GM19467 (cell line): ENCODE measurements at regions not wholly inside any gene's neighbourhood (a gene's known extent, or its start where the extent isn't known, plus 50 kb on each side); places are given as distances from the start of the nearest gene placed in this dataset.
"Not testable (repeated sequence)": the region's sequence is repeated elsewhere in the genome, so short reads cannot be mapped to it uniquely, and the experiment has no call there.

Source experiments
- ATAC-seq: cut with Tn5 transposase; IDR thresholded peaks from one replicate; pipeline ENCODE4 v1.9.1; 2021; ENCODE audit warnings: mild to moderate bottlenecking, moderate library complexity; ENCODE audit not compliant: unreplicated experiment

DNA sequence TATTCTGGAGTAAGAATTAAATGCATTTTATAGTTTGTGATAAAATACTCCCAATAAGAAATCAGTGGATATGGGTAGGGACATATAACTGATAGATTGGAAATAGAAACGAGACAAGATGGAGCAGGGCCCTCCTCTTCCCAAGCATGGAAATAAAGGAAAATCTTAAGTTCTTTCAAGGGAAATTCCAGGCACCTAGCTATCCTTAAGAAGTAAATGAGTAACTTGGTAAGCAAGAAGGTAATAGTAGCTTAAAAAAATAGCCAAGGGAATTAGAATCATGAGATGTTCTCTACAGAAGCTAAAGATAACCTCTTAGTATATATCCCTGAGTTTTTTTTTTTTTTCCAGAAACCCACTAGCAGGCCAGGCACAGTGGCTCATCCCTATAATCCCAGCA is 105.5 kb upstream of the FAM3C start:
- ATAC-seq = no peak

GRCh38 chr7:121500360-121501058 is 104.4 kb upstream of the FAM3C start:
- no peak for ATAC-seq

DNA sequence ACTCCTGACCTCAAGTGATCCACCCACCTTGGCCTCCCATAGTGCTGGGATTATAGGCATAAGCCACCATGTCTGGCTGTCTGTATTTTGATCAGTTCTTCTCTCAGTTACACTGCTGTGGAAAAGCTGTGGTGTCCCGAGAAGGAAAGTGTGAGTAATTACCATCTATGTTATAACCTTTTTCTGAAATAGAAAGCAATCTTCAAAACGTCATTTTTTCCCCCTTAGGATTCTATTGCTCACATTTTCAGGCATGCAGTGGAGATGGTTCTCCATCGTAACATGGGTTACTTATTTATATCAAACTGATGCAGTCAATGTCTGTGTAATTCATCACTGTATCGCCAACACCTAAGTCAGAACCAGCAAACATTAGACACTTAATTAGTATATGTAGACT is 103.5 kb upstream of the FAM3C start:
- ATAC-seq = no peak

DNA sequence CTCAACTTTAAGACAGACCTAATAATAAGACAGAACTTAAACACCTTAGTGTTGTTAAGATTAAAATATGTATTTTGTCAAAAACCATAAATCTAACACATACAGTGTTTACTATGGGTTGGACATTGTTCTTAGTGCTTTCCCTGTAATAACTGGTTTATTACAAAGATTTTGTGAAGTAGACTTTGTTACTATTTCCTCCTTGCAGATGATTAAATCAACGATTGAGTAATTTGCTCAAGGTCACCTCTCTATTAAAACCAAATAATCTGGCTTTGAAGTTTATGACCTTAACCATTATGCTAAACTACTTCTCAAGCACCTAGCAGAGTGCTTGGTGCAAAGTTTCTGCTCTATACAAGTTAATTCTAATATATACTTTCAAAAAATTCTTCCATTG is 102.7 kb upstream of the FAM3C start:
- no peak for ATAC-seq

GRCh38 chr7:121497545-121497944 is 101.4 kb upstream of the FAM3C start:
- ATAC-seq = not testable (repeated sequence)

GRCh38 chr7:121494516-121494915 is 98.4 kb upstream of the FAM3C start:
- ATAC-seq = no peak

- ATAC-seq = no peak
Observed at GRCh38 chr7:121493553-121493952, 97.4 kb upstream of the FAM3C start.

DNA sequence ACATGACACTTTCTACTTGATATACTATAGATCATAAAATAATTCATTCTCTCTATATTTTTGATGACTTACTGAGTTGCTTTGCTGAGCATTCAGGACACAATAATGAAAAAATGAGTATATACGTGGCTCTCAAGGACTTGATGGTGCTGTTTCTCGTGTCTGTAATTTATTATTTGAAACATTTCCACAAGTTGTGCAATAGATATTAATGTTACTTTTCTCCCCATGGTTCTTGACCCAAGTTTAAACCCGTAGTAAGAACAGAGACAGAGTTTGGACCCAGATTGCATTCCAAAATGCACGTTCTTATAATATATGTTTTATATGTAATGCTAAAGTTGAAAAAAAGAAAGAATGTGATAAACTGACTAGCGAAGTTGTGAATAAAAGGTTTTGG is 94.2 kb upstream of the FAM3C start:
- no peak for ATAC-seq

GRCh38 chr7:121489440-121489839 is 93.3 kb upstream of the FAM3C start:
- ATAC-seq = no peak

DNA sequence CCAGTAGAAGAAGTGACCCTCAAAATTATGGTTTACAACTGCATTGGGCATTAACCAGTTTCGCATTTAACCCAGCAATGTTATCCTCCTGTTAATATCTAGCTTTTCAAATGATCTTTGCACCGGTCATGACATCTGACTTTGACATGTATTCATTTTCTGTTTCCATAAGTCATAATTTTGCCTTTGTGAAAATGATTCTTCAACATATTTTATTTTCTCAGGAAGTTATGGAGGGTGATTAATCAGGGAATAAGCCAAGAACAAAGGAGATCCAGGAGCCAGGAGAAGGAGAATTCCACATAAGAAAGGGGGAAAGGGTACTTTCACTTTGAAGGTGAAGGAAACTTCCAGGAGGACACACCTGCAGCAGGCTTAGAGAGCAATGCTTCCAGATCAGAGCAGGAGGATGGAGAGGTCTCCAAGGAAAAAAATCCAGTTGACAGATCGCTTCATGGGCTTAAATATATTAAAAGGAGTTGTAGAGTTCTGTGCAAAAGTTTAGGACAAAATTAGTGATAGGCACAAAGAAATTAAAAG is 92.1 kb upstream of the FAM3C start:
- no peak for ATAC-seq

DNA sequence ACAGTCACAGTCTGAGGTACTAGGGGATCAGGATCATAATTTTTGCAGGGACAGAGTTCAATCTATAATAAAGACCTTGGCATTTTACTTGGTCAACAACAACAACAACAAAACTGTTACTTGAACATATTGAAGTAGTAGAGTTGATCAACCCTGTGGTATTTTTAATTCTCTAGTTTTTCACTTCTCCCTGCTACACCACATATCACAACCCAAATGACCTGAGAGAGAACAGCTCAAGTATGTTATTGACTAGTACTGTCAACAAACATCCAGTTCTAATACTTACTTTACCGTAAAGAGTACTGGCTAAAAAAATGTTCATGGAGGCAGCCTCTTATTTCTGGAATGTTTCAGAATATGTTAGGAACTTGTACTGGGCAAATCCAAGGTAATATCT is 90.5 kb upstream of the FAM3C start:
- ATAC-seq = no peak

- no peak for ATAC-seq
Observed at GRCh38 chr7:121485467-121486243, 89.5 kb upstream of the FAM3C start.

DNA sequence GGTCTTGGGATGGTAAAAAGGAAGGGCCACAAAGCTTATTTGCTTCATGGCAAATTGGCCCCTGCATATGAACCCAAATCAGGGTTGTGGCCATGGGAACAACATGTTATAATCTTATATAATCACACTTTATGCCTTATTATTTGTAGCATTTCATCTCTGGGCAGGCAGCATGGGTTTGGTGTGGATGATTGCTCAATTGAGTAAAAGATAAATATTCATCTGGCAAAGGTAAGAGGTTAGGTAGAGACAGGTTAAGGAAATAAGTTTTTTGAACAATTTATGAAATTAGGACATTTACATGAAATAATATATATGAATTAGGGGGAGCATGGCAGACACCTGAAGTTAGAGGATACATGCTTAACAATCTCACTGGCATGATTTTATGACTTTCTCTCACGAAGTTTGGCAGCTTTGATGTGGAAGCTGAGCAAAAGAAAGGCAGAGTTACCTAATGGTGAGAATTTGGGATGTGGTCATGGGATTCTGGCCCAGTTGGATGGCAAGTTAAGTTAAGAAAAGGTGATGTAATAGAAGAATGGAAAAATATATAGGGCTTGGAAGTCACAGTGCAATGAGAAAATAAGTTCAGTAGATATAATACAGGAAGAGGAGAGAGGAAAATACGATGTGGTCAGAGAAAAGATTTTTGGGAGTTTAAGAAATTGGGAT is 88.1 kb upstream of the FAM3C start:
- ATAC-seq = no peak

DNA sequence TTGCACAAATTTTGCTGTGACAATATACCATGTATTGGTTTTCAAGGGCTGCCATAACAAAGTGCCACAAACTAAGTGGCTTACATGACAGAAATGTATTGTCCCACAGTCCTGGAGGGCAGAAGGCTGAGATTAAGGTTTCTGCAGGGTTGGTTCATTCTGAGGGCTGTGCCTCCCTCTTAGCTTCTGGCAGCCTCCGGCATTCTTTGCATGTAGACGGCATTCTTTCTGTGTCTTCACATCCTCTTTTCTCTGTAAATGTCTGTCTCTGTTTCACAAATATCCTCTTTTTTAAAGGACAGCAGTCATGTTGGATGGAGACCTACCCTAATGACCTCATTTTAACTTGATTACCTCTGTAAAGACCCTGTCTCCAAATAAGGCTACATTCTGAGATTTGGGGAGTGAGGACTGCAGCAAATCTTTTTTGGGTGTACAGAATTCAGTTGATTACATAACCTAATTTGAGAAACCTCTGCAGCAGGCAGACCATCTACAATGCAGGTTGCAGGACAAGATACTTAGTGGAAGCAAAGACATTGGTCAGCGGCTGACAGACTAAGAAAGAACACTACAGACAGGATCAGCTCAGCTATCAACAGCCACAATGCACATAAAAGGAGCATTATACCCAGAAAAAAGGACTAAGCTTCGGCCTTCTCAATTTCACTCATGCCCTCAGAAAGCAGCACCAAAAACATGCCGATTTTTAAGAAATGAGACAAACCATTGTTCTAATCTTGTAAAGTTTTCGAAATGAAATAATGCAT is 84.6 kb upstream of the FAM3C start:
- no peak for ATAC-seq

- ATAC-seq = no peak
Observed at GRCh38 chr7:121480058-121480457, 84.0 kb upstream of the FAM3C start.

DNA sequence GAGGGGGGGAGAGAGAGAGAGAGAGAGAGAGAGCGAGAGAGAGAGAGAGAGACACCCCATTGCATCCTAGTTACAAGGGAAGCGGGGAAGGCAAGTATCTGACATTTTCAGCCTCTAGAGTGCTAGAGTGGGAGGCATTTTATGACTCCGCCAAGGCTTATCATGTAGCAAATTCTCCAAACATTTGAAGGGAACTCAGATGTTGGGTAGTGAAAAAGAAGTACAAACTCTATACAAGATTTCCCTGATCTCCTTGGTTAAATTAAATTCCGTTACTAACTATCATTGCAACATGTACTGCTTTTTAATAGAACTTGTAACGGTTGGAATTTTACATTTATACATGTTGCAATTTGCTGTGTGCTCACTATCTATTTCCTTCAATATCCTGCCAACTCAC is 83.4 kb upstream of the FAM3C start:
- ATAC-seq = no peak

- no peak for ATAC-seq
Observed at GRCh38 chr7:121475806-121476205, 79.7 kb upstream of the FAM3C start.

DNA sequence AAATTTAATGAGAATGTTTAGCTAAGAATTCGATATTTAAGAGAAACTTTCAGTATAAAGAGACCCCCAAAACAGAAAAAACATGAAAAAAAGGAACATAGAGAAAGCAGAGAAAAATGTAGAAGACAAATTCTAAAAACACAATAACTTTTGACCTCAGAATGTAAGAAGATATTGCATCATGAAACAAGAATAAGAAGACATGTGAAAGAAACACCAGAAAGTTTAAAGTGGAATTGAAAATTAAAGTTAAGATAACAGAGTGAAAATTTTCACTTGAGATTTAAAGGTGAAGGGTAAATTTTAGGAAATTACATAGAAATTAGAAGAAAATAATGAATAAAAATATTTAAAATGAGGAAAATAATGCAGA is 78.2 kb upstream of the FAM3C start:
- no peak for ATAC-seq

- ATAC-seq = no peak
Observed at GRCh38 chr7:121473645-121474300, 77.7 kb upstream of the FAM3C start.

GRCh38 chr7:121466455-121466854 is 70.3 kb upstream of the FAM3C start:
- no peak for ATAC-seq

GRCh38 chr7:121459148-121459547 is 63.0 kb upstream of the FAM3C start:
- no peak for ATAC-seq
